ENCODE measurements at regions not wholly inside any gene's neighbourhood (a gene's known extent, or its start where the extent isn't known, plus 50 kb on each side); places are given as distances from the start of the nearest gene placed in this dataset.

GRCh38 chr13:86201477-86201876 lies 402.3 kb upstream of the SLITRK6 start:
- Histone ChIP-seq H3K4me2 (ENCODE audit: low read length) (no peak overlapping the region), H3K27me3 (ENCODE audit: control insufficient read depth, insufficient read depth, low read length) (no peaks in the 10 kb centered on the region), H2AFZ (no peak overlapping the region), H3K27ac (no peak overlapping the region), H3K36me3 (ENCODE audit: control insufficient read depth, insufficient read depth, low read length) (no peaks in the 10 kb centered on the region), H3K4me3 (ENCODE audit: low read depth, low read length) (no peak overlapping the region), H3K4me1 (no peaks in the 10 kb centered on the region), H3K79me2 (no peaks in the 10 kb centered on the region), H3K9me3 (ENCODE audit: control insufficient read depth, low read length) (no peaks in the 10 kb centered on the region), H3K9ac (no peak overlapping the region)
- no peak for TF ChIP-seq CTCF (IDR thresholded peaks at IDR 0.05)

- Histone ChIP-seq H3K27ac (no peak overlapping the region), H3K27me3 (ENCODE audit: control insufficient read depth, insufficient read depth, low read length) (no peaks in the 10 kb centered on the region), H3K9ac (no peak overlapping the region), H3K9me3 (ENCODE audit: control insufficient read depth, low read length) (no peaks in the 10 kb centered on the region), H3K4me1 (no peaks in the 10 kb centered on the region), H3K4me3 (ENCODE audit: low read depth, low read length) (no peak overlapping the region), H3K4me2 (ENCODE audit: low read length) (no peak overlapping the region), H2AFZ (no peak overlapping the region), H3K79me2 (no peaks in the 10 kb centered on the region), H3K36me3 (ENCODE audit: control insufficient read depth, insufficient read depth, low read length) (no peaks in the 10 kb centered on the region)
- no peak for TF ChIP-seq CTCF (IDR thresholded peaks at IDR 0.05)
These were observed 394.1 kb upstream of the SLITRK6 start for GRCh38 chr13:86193281-86193680.

GRCh38 chr13:86188170-86188569 lies 389.0 kb upstream of the SLITRK6 start:
- Histone ChIP-seq H3K9ac (no peak overlapping the region), H3K79me2 (no peaks in the 10 kb centered on the region), H3K27ac (no peak overlapping the region), H3K36me3 (ENCODE audit: control insufficient read depth, insufficient read depth, low read length) (no peaks in the 10 kb centered on the region), H3K4me2 (ENCODE audit: low read length) (no peak overlapping the region), H3K4me3 (ENCODE audit: low read depth, low read length) (no peak overlapping the region), H3K9me3 (ENCODE audit: control insufficient read depth, low read length) (no peaks in the 10 kb centered on the region), H3K4me1 (no peaks in the 10 kb centered on the region), H2AFZ (no peak overlapping the region), H3K27me3 (ENCODE audit: control insufficient read depth, insufficient read depth, low read length) (no peaks in the 10 kb centered on the region)
- no peak for TF ChIP-seq CTCF (IDR thresholded peaks at IDR 0.05)

GRCh38 chr13:86185636-86186035 lies 386.4 kb upstream of the SLITRK6 start:
- Histone ChIP-seq H3K4me3 (ENCODE audit: low read depth, low read length) (no peak overlapping the region), H3K27me3 (ENCODE audit: control insufficient read depth, insufficient read depth, low read length) (no peaks in the 10 kb centered on the region), H3K4me1 (no peaks in the 10 kb centered on the region), H3K4me2 (ENCODE audit: low read length) (no peak overlapping the region), H3K9ac (no peak overlapping the region), H3K79me2 (no peaks in the 10 kb centered on the region), H3K9me3 (ENCODE audit: control insufficient read depth, low read length) (no peaks in the 10 kb centered on the region), H2AFZ (no peak overlapping the region), H3K27ac (no peak overlapping the region), H3K36me3 (ENCODE audit: control insufficient read depth, insufficient read depth, low read length) (no peaks in the 10 kb centered on the region)
- no peak for TF ChIP-seq CTCF (IDR thresholded peaks at IDR 0.05)

- Histone ChIP-seq H3K27ac (no peak overlapping the region), H3K79me2 (no peaks in the 10 kb centered on the region), H3K4me2 (ENCODE audit: low read length) (no peak overlapping the region), H3K36me3 (ENCODE audit: control insufficient read depth, insufficient read depth, low read length) (no peaks in the 10 kb centered on the region), H3K4me1 (no peaks in the 10 kb centered on the region), H3K4me3 (ENCODE audit: low read depth, low read length) (no peak overlapping the region), H3K9ac (no peak overlapping the region), H3K27me3 (ENCODE audit: control insufficient read depth, insufficient read depth, low read length) (no peaks in the 10 kb centered on the region), H3K9me3 (ENCODE audit: control insufficient read depth, low read length) (no peaks in the 10 kb centered on the region), H2AFZ (no peak overlapping the region)
- TF ChIP-seq CTCF (IDR thresholded peaks at IDR 0.05), result no peak
These were observed 385.9 kb upstream of the SLITRK6 start for GRCh38 chr13:86185107-86185506.
